VCaP (cell line): ENCODE measurements at regions not wholly inside any gene's neighbourhood (a gene's known extent, or its start where the extent isn't known, plus 50 kb on each side); places are given as distances from the start of the nearest gene placed in this dataset.
"Not testable (repeated sequence)": the region's sequence is repeated elsewhere in the genome, so short reads cannot be mapped to it uniquely, and the experiment has no call there.

Experiments used
- H3K27ac ChIP-seq: fragments of 450-650 bp; 2 replicates; pipeline ENCODE4 v1.5.1; 2017
- CTCF ChIP-seq: fragments of 450-650 bp; conservative IDR thresholded peaks from 2 replicates; pipeline ENCODE4 v1.5.1; 2017; ENCODE audit warnings: mild to moderate bottlenecking, moderate library complexity

GRCh38 chr2:228355897-228356296 is 174.4 kb upstream of the SPHKAP start:
- TF ChIP-seq CTCF, result no peak

GRCh38 chr2:228352980-228353379 is 171.5 kb upstream of the SPHKAP start:
- not testable (repeated sequence) for H3K27ac ChIP-seq

More at GRCh38 chr2:228355897-228356296, 174.4 kb upstream of the SPHKAP start:
- no peak overlapping the region for H3K27ac ChIP-seq

- H3K27ac ChIP-seq, result no peak overlapping the region
- TF ChIP-seq CTCF, result no peak
Measured at GRCh38 chr2:228352048-228352447, 170.6 kb upstream of the SPHKAP start.

GRCh38 chr2:228348516-228349064 is 167.1 kb upstream of the SPHKAP start:
- no peak overlapping the region for H3K27ac ChIP-seq
- no peak for TF ChIP-seq CTCF

GRCh38 chr2:228344531-228344930 is 163.0 kb upstream of the SPHKAP start:
- no peak for TF ChIP-seq CTCF
- H3K27ac ChIP-seq, result no peak overlapping the region

GRCh38 chr2:228339525-228339924 is 158.0 kb upstream of the SPHKAP start:
- TF ChIP-seq CTCF, result no peak

GRCh38 chr2:228334180-228334579 is 152.7 kb upstream of the SPHKAP start:
- TF ChIP-seq CTCF, result no peak
- no peak overlapping the region for H3K27ac ChIP-seq

More at GRCh38 chr2:228339525-228339924, 158.0 kb upstream of the SPHKAP start:
- no peak overlapping the region for H3K27ac ChIP-seq

GRCh38 chr2:228329282-228329681 is 147.8 kb upstream of the SPHKAP start:
- no peak for TF ChIP-seq CTCF
- no peak overlapping the region for H3K27ac ChIP-seq
